Lung microvascular endothelial cell (primary cell): ENCODE measurements at regions not wholly inside any gene's neighbourhood (a gene's known extent, or its start where the extent isn't known, plus 50 kb on each side); places are given as distances from the start of the nearest gene placed in this dataset.

Experiments
- DNase-seq, 2 donors: peaks; one replicate each; pipeline versions ENCODE4 v3.0.0 to v3.0.0-alpha.2; 2010; ENCODE audit warnings: low read depth in 2 of 2

DNA sequence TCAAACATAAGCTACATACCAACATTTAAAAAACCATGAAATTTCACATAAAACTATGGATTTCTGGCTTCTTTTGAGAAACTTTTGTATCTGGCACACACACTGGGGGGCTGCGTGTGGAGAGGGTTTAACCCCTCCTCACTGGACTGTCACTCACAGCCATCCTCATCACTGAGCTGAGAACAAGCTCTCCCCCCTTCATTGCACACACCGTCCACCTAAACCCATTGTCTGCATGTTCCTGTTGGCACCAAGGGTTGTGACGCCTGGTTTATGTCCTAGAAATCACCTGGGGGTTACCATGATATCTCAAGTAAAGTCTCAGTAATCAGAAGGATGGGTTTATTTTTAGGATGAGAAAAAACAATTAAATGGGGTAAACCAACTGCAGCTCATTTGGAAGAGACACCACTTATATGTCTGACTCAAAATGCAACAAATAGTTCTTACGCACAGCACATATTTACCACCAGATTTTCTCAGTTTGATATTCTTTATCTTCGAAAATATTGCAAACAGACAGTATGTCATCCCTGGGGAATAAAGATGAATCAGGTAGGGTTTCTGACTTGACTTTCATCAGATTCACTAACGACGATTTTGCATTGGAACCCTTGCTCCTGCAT lies 218.5 kb upstream of the KLF6 start:
- no peak for DNase-seq

DNA sequence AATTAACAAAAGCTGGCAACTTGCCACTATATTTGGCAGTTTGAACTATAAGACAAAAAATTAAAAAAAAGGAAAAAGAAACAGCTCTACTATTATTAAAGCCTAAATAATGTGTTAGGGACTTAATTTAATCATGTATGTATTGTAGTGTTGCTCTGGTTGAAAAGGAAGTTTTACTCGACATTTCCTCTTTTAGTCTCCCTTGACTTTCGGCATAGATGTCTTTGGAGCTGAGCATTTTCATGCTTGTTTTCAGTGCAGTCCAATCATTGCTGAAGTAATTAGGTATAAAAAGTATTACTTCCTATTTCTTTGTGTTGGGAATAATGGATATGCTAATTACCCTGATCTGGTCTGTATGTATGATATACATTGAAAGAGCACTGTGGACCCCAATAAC lies 216.8 kb upstream of the KLF6 start:
- no peak for DNase-seq

DNA sequence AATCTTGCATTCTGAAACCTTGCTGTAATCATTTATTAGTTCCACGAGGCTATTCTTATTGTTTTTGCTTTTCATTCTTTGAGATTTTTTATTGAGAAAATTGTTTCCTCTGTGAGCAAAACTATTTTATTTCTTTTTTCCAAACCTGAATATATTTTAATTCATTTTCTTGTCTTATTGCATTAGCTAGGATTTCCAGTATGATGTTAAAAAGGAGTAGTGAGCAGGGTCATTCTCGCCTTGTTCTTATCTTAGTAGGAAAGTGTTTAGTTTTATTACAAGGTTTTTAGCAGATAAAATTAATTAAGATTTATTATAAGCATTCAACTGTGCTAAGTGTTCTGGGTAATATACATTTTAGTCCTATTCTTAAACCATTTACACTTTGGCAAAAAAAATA lies 214.6 kb upstream of the KLF6 start:
- no peak for DNase-seq

DNA sequence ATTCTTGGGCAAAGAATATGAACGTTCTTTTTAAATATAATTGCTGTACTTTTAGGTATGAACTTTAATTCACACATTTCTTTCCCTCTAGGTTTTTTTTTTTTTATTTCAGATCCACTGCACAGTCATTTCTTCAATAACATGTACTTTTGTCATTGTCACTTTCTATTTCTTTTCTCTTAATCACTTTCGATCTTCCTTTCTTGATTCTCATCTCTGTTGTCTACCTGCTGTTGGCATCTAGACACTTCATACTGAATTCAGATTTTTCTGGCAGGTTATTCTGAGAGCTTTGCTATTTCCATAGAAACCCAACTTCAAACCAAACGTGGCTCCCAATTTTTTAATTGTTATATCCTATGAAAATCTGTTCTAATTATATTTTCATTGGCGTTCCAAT lies 211.7 kb upstream of the KLF6 start:
- no peak for DNase-seq

DNA sequence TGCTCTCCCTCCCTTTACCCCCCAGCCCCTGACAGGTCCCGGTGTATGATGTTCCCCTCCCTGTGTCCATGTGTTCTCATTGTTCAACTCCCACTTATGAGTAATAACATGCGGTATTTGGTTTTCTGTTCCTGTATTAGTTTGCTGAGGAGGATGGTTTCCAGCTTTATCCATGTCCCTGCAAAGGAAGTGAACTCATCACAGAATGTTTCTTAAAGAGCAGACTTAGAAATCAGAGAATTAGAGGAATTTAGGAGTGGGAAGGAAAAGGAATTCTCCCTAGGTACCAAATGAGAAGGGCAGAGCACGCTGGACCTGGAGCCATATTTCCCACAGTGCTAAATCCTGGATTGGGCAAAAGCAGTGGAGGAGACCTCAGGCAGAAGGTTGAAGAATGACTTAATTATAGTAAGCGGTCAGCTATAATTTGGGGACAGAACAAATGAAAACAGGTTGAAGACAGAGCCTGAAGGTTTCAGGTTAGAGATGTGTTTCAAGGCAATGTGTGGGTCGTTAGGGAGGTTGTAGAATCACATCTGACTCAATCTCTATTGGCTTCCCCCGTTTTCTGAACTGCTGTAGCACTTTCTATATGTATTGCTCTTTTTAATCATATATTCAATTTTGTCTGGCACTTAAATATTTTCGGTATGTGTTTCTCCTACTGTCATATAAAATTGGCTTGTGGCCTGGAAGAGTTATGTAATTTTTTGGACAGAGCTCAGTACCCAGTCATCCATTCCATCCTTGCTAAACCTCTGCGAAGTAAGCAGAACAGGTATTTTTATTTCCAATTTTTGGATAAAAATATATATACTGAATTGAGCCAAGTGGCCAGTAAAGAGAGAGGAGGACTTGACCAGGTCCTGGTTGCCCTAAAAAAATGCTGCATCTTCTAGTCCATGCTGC lies 210.5 kb upstream of the KLF6 start:
- DNase-seq = peak; percentile 61 to 80

DNA sequence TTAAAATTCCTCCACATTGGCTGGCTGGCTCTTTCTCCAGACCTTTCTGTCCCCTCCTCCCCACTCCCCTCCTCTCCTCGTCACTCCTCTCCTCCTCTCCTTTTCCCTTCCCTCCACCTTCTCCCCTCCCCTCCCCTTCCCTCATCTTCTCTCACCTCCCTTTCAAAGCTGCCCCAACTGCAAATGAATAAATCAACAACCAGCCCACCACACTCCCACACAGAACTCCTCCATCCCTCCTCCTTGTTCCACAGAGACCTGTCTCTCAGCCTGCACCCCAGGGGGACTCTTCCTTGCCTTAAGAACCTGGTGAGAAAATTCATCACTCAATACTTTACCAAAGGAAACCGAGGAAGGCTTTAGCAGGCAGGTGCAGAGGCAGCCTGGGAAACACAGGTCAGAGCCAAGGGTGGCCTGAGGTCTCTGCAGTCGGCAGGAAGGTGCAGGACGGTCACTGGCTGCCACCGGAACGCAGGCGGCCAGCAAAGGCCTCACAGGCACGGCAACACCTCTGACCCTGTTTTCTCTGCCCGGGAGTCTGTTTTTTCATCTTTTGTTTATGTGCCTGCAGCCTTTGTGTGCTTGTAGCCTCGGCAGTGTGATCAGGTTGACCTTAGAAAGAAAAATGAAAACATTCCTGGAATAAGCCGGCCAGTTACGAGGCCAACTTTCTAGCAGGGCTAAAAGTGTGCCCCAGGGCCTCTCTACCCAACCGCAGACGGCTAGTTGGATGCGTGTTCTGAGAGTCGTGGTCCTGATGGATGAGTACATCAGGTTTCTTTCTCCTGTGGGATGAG lies 207.6 kb upstream of the KLF6 start:
- DNase-seq = peak in 1 of 2 donors; percentile 76

DNA sequence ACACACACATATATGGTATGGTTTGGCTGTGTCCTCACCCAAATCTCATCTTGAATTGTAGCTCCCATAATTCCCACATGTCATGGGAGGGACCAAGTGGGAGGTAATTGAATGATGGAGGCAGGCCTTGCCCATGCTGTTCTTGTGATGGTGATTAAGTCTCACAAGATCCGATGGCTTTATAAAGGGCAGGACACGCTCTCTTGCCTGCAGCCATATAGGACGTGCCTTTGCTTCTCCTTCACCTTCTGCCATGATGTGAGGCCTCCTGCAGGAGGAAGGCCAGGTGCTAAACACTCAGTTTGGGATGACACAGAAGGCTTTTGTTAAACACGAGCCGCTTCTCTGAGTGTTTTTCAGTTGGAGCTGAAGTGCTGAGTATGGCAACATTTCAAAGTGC lies 205.3 kb upstream of the KLF6 start:
- DNase-seq = no peak

DNA sequence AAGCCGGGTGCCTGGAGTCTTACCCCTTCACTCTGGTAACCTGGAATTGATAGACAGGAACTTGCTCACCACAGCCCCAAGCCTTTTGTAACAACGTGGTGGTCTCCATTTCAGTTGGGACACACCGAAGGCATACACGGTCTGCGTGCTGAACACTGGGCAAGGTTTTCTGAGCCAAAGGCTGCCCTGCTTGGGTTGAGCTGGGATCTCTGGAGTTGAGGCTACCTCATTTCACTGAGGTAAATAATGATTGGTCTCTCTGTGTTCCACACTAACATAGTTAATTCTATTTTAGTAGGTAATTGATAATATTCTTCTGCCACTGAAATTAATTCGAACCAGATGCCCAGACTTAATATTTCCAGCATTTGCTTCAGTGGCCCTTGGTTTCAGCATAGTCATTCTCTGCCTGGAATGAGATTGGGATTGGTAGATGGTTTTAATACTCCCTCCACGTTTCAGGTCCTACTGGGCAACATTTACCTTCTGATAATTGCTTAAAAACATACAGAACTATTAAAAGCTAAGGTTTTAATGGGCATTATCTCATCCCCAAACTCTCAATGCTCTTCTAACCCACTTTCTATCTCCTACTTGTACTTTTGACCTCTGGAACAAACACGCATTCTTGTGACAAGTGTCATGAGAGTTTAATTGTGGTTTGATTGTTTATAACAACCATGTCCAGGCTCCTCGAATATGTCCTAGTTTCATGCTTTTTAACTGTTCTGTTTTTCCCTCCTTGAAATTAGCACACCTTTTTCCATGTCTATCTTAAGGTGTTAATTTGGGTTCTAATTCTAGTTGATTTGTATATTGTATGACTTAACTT lies 202.3 kb upstream of the KLF6 start:
- peak in 1 of 2 donors; percentile 58 for DNase-seq

DNA sequence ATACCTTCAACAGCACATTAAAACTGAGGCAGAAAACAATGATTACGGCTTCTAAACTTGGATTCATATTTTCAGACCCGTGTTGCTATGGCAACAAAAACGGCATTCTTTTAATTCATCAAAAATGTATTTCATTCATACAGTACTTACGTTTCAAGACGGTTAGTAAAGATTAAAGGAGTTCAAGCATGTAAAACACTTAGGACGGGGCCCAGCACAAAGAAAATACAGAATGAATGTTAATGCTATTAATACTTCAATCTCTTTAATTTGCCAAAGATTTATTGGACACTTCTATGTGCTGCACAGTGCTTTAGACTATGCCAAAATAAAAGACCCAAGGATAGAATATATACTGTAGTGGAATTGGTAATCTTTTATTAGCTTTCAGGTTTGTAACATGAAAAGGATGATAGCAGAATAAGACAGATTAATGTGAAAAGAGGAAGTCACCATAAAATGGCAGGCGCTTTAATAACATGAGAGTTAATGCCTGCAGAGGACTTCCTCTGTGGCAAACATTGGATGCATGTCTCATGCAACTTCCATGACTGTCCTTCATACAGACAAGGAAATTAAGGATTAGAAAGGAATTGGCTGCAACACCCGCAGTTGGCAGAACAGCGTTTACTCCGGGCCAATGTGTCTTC lies 201.6 kb upstream of the KLF6 start:
- no peak for DNase-seq

DNA sequence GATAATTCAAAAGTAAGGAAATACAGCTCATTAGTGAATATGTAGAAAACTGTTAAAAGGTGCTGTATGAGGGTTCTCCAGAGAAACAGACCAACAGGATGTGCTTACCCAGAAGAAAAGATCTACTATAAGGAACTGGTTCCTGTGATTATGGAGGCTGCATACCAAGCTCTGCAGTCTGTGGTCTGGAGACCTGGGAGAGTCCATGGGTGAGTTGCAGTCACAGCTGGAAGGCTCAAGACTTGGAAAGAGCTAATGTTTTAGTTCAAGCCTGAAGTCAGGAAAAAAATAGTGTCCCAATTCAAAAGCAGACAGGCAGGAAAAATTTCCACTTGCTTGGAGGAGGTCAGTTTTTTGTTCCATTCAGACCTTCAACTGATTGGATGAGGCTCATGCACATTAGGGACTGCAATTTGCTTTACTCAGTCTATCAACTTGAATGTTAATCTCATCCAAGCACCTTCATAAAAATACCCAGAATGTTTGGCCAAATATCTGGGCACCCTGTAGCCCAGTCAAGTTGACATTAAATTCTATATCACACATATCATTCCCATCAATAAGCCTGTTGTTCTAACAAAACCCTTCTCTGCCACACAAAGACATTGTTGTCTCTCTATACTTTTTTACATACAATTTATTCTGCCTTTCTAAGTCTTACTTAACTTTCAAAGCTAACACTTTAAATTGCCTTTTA lies 197.9 kb upstream of the KLF6 start:
- DNase-seq = no peak

DNA sequence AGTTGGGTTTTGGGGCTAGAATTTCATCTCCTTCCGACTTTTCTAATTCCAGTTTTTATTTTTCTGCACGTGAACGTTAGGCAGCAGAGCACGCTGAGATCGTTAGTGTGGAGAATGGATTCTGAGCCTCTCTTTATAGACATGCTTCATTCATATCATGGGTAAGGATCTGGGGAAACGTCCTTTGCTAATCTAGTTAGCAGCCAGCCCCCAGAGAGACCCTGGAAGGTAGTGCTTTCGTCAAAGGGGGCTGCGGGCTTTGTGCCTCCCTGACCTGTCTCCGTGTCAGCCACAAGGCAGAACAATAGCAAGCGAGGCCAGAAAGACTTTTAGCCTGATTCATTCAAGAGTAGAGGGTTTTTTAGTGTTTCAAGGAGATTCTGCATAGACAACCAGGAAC lies 196.3 kb upstream of the KLF6 start:
- DNase-seq = no peak

DNA sequence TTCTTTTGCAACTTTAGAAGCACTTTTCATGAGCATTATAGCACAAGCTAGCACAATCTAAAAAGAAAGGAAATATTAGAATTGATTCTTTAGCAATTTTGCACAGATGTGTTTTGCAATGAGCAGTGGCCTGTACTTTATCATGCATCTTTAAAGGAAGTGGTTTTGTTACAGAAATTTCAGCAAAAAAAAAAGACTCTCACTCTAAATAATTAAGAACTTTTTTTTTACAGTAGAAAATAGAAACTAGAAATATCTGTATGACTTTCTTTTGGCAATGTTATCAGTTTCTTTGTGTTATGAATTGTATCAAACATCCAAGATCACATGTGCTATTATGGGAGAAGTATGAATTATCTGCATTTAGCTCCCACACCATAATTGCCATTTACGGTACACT lies 195.7 kb upstream of the KLF6 start:
- DNase-seq = no peak

DNA sequence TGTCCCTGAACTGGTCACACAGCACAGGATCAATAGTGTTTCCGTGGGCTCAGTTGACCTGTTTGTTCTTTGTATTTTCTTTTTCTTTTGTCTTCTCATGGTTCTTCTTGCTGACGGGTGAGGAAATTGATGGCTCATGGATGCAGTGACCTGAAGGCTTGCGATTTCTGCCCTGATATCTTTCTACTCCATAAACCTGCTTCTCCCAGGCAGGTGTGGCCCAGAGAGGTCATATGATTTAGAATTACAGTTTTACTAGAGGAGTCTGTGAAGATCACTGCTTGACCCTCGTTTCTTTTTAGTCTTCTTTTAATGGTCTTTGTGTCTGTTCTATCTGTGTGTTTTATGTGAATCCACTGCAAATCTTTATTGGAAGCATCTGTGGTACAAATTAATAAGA lies 195.1 kb upstream of the KLF6 start:
- DNase-seq = no peak

DNA sequence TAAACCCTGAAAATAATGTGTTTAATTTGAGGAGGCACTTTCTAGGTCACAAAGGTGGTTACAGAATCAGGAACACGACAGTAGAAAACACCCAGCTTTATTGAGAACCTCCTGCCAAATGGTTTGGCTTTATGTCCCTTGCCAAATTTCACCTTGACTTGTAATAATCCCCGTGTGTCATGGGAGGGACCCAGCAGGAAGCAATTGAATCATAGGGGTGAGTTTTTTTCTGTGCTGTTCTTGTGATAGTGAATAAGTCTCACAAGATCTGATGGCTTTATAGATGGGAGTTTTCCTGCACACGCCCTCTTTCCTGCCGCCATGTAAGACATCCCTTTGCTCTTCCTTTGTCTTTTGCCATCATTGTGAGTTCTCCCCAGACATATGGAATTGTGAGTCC lies 193.8 kb upstream of the KLF6 start:
- peak in 1 of 2 donors; percentile 22 for DNase-seq

DNA sequence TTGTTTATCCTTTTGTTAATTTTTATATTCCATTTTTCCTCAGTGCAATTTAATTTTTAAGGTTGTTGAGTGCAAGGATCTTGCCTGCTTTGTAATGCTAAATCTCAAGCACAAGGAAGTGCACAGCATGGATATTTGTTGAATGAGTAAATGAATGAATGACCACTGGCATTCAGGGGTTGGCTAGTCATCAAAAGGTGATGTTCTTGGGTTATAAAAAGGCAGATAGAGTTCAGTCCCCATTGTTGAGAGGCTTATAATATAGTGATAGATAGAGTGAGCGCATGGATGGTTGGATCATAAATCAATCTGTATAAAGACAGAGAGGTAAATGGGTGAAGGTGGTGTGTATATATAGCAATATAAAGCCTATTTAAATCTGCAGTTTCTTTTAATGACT lies 193.2 kb upstream of the KLF6 start:
- DNase-seq = peak in 1 of 2 donors; percentile 14

DNA sequence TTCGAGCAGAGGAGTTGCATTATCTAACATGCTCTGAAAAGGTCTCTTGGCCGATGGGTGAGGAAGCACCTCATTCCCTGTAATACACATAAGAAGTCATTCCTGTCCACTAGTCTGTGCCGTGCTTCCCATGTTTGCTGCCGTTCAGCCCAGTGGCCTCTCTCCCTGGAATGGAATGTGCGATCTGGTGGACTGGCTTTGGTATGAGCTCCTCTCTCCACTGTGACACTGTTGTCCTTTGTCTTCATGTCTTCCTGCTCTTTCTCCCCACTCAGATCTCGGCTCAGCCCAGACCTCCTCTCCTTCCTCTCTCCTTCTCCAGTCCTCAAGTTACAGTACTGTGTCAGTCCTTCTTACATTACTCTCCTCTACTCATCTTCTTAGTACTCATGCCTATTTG lies 192.8 kb upstream of the KLF6 start:
- DNase-seq = no peak

DNA sequence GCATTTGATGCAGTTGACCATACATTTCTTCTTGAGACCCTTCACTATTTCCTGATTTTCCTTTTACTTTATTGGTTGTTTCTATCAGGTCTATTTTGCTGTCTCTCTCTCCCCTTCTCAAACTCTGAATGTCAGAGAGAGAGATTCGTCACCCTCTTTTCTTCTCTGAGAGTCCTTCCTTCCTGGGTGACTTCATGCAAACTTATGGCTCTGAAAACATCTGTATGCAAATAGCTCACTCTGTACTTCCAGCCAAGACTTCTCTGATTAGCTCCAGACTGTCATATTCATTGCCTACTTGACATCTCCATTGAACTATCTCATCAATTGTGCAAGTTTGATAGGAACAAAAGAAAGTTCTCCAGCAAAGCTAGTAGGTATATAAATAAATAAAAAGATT lies 191.7 kb upstream of the KLF6 start:
- no peak for DNase-seq

DNA sequence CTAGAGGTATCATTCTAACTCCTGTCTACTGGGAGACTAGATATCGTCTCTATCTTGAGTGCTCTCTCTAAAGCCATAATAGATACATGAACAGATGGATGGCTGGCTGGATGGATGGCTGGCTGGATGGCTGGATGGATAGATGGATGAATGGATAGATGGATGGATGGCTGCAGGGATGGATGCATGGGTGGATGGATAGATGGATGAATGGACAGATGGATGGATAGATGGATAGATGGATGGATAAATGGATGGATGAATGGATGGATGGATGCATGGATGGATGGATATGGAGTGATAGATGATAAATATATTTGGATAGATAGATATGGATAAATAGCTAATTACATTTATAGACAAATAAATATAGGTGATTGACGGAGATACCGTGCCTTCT lies 191.2 kb upstream of the KLF6 start:
- no peak for DNase-seq

DNA sequence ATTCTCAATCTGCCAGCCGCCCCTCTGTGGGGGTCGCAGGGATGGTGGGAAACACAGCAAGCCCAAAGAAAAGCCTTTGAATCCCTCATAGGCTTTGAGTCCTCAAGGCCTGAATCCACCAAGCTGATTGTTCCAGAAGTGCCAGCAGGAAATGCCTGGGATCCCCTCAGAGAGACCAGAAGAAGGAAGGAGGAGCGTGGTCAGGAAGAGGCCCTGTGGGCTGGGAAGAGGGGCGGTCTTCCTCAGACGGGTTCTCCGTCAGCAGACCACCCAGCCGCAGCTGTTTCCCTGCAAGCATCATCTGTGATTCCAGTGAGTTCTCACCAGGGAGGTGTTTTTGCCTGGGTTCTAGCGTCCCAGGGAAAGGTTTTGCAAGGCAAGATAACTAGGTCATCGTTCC lies 190.0 kb upstream of the KLF6 start:
- no peak for DNase-seq
